SK-N-SH (cell line): ENCODE measurements at regions not wholly inside any gene's neighbourhood (a gene's known extent, or its start where the extent isn't known, plus 50 kb on each side); places are given as distances from the start of the nearest gene placed in this dataset.
A peak's percentile ranks its signal among the peaks of the same experiment; 100 is the strongest.

ENCODE experiments used
- CTCF ChIA-PET: fragments of 300-600, 350-600 bp; formaldehyde crosslinking; extraction: SDS; loops from one replicate; lab custom pipeline; 2021; lab: Yijun Ruan, JAX
- POLR2A ChIA-PET: fragments of 350-600 bp; sonication (Branson Sonifier 250); formaldehyde crosslinking; extraction: SDS; loops from one replicate; lab custom pipeline; 2020; ENCODE audit warnings: antibody characterized with exemption, inconsistent platforms; lab: Yijun Ruan, JAX
- DNase-seq: peaks from one replicate; pipeline ENCODE4 v3.0.0; 2012
- H2AFZ ChIP-seq: fragments of 200-600 bp; sonication (generic); 2 replicates; pipeline ENCODE4 v1.8.1; 2016; ENCODE audit warnings: antibody characterized with exemption, mild to moderate bottlenecking, low read depth
- H3F3A ChIP-seq: fragments of 200-600 bp; sonication (generic); replicated peaks from 2 replicates; pipeline ENCODE3; 2016; ENCODE audit warnings: antibody characterized with exemption, mild to moderate bottlenecking; ENCODE audit not compliant: insufficient read depth
- H3K27ac ChIP-seq, 2 experiments: fragments of 200-500 bp in 1 of 2; fragments of 200-600 bp in 1 of 2; sonication (Bioruptor generic) in 1 of 2; sonication (generic), shearing (Covaris generic) in 1 of 2; 2 replicates each; pipeline versions ENCODE4 v1.5.1 to v1.6.1; 2014 to 2016; ENCODE audit warnings: low read depth in 2 of 2, inconsistent platforms in 1 of 2, low read length in 1 of 2, mild to moderate bottlenecking in 1 of 2, mixed read lengths in 1 of 2
- H3K27me3 ChIP-seq: fragments of 200-600 bp; sonication (generic), shearing (Covaris generic); 2 replicates; pipeline ENCODE4 v1.6.1; 2016; ENCODE audit warnings: mixed run types; ENCODE audit not compliant: insufficient read depth
- H3K36me3 ChIP-seq, 2 experiments: fragments of 200-500 bp in 1 of 2; fragments of 200-600 bp in 1 of 2; sonication (Bioruptor generic) in 1 of 2; sonication (generic) in 1 of 2; replicated peaks in 1 of 2; 2 replicates each; pipeline versions ENCODE3 to v1.5.1; 2014 to 2016; ENCODE audit warnings: low read length in 1 of 2, mild to moderate bottlenecking in 1 of 2; ENCODE audit not compliant: insufficient read depth in 2 of 2, control insufficient read depth in 1 of 2
- H3K4me1 ChIP-seq, 2 experiments: fragments of 200-500 bp in 1 of 2; fragments of 200-600 bp in 1 of 2; sonication (Bioruptor generic) in 1 of 2; sonication (generic), shearing (Covaris generic) in 1 of 2; 2 replicates each; pipeline versions ENCODE4 v1.5.1 to v1.6.1; 2014 to 2016; ENCODE audit warnings: low read depth in 1 of 2, low read length in 1 of 2, mixed run types in 1 of 2; ENCODE audit not compliant: insufficient read depth in 2 of 2, control insufficient read depth in 1 of 2
- H3K4me2 ChIP-seq: fragments of 200-600 bp; sonication (generic), shearing (Covaris generic); 2 replicates; pipeline ENCODE4 v1.6.1; 2017; ENCODE audit warnings: mixed run types
- H3K4me3 ChIP-seq, 2 experiments: fragments of 200-500 bp in 1 of 2; fragments of 200-600 bp in 1 of 2; sonication (Bioruptor generic) in 1 of 2; sonication (generic), shearing (Covaris generic) in 1 of 2; 2 replicates each; pipeline versions ENCODE4 v1.5.1 to v1.8.1; 2014 to 2016; ENCODE audit warnings: low read depth in 2 of 2, inconsistent platforms in 1 of 2, low read length in 1 of 2, mild to moderate bottlenecking in 1 of 2, mixed read lengths in 1 of 2, moderate library complexity in 1 of 2
- H3K79me2 ChIP-seq: fragments of 200-600 bp; sonication (generic); 2 replicates; pipeline ENCODE4 v1.8.1; 2017; ENCODE audit warnings: mild to moderate bottlenecking; ENCODE audit not compliant: insufficient read depth
- H3K9ac ChIP-seq: fragments of 200-600 bp; sonication (generic); 2 replicates; pipeline ENCODE4 v1.6.1; 2017; ENCODE audit warnings: mixed run types
- H3K9me2 ChIP-seq: fragments of 200-600 bp; sonication (generic); 2 replicates; pipeline ENCODE4 v1.6.1; 2017; ENCODE audit warnings: mixed run types
- H3K9me3 ChIP-seq: fragments of 200-600 bp; sonication (generic); 2 replicates; pipeline ENCODE4 v1.6.1; 2017; ENCODE audit warnings: mixed run types, mild to moderate bottlenecking, moderate library complexity
- H4K20me1 ChIP-seq: fragments of 200-600 bp; sonication (generic); 2 replicates; pipeline ENCODE4 v1.6.1; 2017; ENCODE audit warnings: mild to moderate bottlenecking, mixed run types; ENCODE audit not compliant: insufficient read depth
- CHD2 ChIP-seq: fragments of 150-350 bp; IDR thresholded peaks from 2 replicates; pipeline ENCODE4 v1.6.1; 2018; ENCODE audit warnings: low read length; ENCODE audit not compliant: partially characterized antibody
- EZH2phosphoT487 ChIP-seq: fragments of 200-600 bp; sonication (generic); IDR thresholded peaks from 2 replicates; pipeline ENCODE4 v1.6.1; 2017; ENCODE audit warnings: low read depth, mixed run types, mild to moderate bottlenecking, antibody characterized with exemption, moderate library complexity, borderline replicate concordance
- FOSL2 ChIP-seq: IDR thresholded peaks from 2 replicates; pipeline ENCODE4 v1.4.0; 2012; ENCODE audit warnings: low read depth, mild to moderate bottlenecking, moderate library complexity, borderline replicate concordance
- FOXJ3 ChIP-seq: sonication (generic); formaldehyde crosslinking; IDR thresholded peaks from 2 replicates; pipeline ENCODE4 v1.5.1; 2020; ENCODE audit warnings: mild to moderate bottlenecking, missing genetic modification reagents
- GATA2 ChIP-seq: sonication (generic); formaldehyde crosslinking; IDR thresholded peaks from 2 replicates; pipeline ENCODE4 v1.5.0; 2020; ENCODE audit warnings: mild to moderate bottlenecking, missing genetic modification reagents
- JUND ChIP-seq: IDR thresholded peaks from 2 replicates; pipeline ENCODE4 v1.4.0; 2012
- MEF2A ChIP-seq: IDR thresholded peaks from 2 replicates; pipeline ENCODE4 v1.4.0; 2012; ENCODE audit warnings: low read depth, borderline replicate concordance
- PBX3 ChIP-seq: IDR thresholded peaks from 2 replicates; pipeline ENCODE4; 2012
- RCOR1 ChIP-seq: fragments of 150-350 bp; IDR thresholded peaks from 2 replicates; pipeline ENCODE4 v1.6.1; 2017; ENCODE audit warnings: antibody characterized with exemption, low read length
- REST ChIP-seq: IDR thresholded peaks from 2 replicates; pipeline ENCODE4 v1.6.1; 2012; ENCODE audit warnings: mild to moderate bottlenecking, low read depth, low read length, moderate library complexity
- TAF1 ChIP-seq: IDR thresholded peaks from 2 replicates; pipeline ENCODE4 v1.6.1; 2012; ENCODE audit warnings: low read depth, mild to moderate bottlenecking, low read length, moderate library complexity, borderline replicate concordance
- WGBS: methylation state at CpG from one replicate; pipeline ENCODE4 v1.1.6; 2017; ENCODE audit warnings: low lambda C conversion rate; 5-methylcytosine and 5-hydroxymethylcytosine counted together
- TF ChIP-seq, protein P1 (sequence below): fragments of 150-350 bp; IDR thresholded peaks from 2 replicates; pipeline ENCODE4 v1.6.1; 2017; ENCODE audit warnings: antibody characterized with exemption, low read length, low read depth, borderline replicate concordance
- TF ChIP-seq, protein P2 (sequence below): fragments of 200-600 bp; sonication (generic); IDR thresholded peaks from 2 replicates; pipeline ENCODE4 v1.6.1; 2017; ENCODE audit warnings: antibody characterized with exemption, mild to moderate bottlenecking, moderate library complexity
- TF ChIP-seq, protein P3 (sequence below): fragments of 150-350 bp; IDR thresholded peaks from 2 replicates; pipeline ENCODE4 v1.6.1; 2016; ENCODE audit warnings: mild to moderate bottlenecking, low read depth, low read length
- TF ChIP-seq, protein P4 (sequence below): IDR thresholded peaks from 2 replicates; pipeline ENCODE4 v1.4.0; 2012; ENCODE audit warnings: low read depth, borderline replicate concordance

GRCh38 chr1:100795646-100795985 lies 76.1 kb downstream of the VCAM1 start (continued):
- TF ChIP-seq, protein P1, sequence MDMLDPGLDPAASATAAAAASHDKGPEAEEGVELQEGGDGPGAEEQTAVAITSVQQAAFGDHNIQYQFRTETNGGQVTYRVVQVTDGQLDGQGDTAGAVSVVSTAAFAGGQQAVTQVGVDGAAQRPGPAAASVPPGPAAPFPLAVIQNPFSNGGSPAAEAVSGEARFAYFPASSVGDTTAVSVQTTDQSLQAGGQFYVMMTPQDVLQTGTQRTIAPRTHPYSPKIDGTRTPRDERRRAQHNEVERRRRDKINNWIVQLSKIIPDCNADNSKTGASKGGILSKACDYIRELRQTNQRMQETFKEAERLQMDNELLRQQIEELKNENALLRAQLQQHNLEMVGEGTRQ: no peak

DNA sequence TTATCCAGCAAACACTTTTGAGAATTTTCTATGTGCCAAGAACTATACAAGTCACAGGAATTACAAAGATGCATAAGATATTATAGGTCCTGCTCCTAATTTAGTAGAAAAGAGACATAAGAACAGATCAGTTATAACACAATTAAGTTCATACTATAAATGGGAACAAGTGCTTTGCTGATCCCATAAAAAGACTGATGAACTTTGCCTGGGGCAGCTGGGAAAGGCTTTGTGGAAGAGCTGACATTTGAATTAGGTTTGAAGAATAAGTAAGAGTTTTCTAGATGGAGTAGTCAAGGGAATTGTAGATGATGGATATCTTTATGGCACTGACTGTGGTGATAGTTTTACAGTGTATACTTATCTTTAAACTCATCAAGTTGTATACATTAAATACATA lies 76.5 kb downstream of the VCAM1 start:
- CTCF ChIA-PET: no interaction called here
- TF ChIP-seq, protein P2, sequence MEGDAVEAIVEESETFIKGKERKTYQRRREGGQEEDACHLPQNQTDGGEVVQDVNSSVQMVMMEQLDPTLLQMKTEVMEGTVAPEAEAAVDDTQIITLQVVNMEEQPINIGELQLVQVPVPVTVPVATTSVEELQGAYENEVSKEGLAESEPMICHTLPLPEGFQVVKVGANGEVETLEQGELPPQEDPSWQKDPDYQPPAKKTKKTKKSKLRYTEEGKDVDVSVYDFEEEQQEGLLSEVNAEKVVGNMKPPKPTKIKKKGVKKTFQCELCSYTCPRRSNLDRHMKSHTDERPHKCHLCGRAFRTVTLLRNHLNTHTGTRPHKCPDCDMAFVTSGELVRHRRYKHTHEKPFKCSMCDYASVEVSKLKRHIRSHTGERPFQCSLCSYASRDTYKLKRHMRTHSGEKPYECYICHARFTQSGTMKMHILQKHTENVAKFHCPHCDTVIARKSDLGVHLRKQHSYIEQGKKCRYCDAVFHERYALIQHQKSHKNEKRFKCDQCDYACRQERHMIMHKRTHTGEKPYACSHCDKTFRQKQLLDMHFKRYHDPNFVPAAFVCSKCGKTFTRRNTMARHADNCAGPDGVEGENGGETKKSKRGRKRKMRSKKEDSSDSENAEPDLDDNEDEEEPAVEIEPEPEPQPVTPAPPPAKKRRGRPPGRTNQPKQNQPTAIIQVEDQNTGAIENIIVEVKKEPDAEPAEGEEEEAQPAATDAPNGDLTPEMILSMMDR: no peak
- TF ChIP-seq, protein P3, sequence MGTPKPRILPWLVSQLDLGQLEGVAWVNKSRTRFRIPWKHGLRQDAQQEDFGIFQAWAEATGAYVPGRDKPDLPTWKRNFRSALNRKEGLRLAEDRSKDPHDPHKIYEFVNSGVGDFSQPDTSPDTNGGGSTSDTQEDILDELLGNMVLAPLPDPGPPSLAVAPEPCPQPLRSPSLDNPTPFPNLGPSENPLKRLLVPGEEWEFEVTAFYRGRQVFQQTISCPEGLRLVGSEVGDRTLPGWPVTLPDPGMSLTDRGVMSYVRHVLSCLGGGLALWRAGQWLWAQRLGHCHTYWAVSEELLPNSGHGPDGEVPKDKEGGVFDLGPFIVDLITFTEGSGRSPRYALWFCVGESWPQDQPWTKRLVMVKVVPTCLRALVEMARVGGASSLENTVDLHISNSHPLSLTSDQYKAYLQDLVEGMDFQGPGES: no peak
- TF ChIP-seq, protein P4, sequence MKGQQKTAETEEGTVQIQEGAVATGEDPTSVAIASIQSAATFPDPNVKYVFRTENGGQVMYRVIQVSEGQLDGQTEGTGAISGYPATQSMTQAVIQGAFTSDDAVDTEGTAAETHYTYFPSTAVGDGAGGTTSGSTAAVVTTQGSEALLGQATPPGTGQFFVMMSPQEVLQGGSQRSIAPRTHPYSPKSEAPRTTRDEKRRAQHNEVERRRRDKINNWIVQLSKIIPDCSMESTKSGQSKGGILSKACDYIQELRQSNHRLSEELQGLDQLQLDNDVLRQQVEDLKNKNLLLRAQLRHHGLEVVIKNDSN: no peak
- TF ChIP-seq MEF2A: no peak
- no peak for TF ChIP-seq FOSL2
- no peak for TF ChIP-seq JUND
- no peak for TF ChIP-seq PBX3
- no peak for TF ChIP-seq RCOR1
- TF ChIP-seq, all 33 proteins: peak for 0
- no peaks in the 10 kb centered on the region for H3F3A ChIP-seq
- H3K4me1 ChIP-seq: no peaks in the 10 kb centered on the region
- H3K4me2 ChIP-seq: no peak overlapping the region
- H3K27me3 ChIP-seq: no peaks in the 10 kb centered on the region
- H2AFZ ChIP-seq: no peak overlapping the region
- no peak for DNase-seq
- H3K9ac ChIP-seq: no peak overlapping the region
- no peaks in the 10 kb centered on the region for H3K79me2 ChIP-seq
- POLR2A ChIA-PET: interaction anchor here (0.6 kb wide), 1 partner anchor 300 kb away, joined by 4 read pairs; no protein-coding TSS in a partner anchor
- H3K36me3 ChIP-seq: no peaks in the 10 kb centered on the region
- H3K9me2 ChIP-seq: no peaks in the 10 kb centered on the region
- H3K27ac ChIP-seq: no peak overlapping the region
- H3K4me3 ChIP-seq: no peak overlapping the region
- H3K9me3 ChIP-seq: no peaks in the 10 kb centered on the region
- no peaks in the 10 kb centered on the region for H4K20me1 ChIP-seq

GRCh38 chr1:100799548-100799947 lies 80.0 kb downstream of the VCAM1 start:
- no peak overlapping the region for H3K9ac ChIP-seq
- H3F3A ChIP-seq: no peaks in the 10 kb centered on the region
- H3K4me1 ChIP-seq: no peaks in the 10 kb centered on the region
- H3K4me3 ChIP-seq: no peak overlapping the region
- ChIA-PET POLR2A (no interaction called here), CTCF (no interaction called here)
- no peak overlapping the region for H3K27ac ChIP-seq
- no peaks in the 10 kb centered on the region for H3K36me3 ChIP-seq
- WGBS: 56% methylated on average over 2 of the region's 2 CpGs
- no peak for DNase-seq
- H4K20me1 ChIP-seq: no peaks in the 10 kb centered on the region
- no peaks in the 10 kb centered on the region for H3K9me3 ChIP-seq
- no peaks in the 10 kb centered on the region for H3K27me3 ChIP-seq
- no peak overlapping the region for H3K4me2 ChIP-seq
- no peaks in the 10 kb centered on the region for H3K9me2 ChIP-seq
- H2AFZ ChIP-seq: no peak overlapping the region
- no peaks in the 10 kb centered on the region for H3K79me2 ChIP-seq
- TF ChIP-seq CHD2 (no peak), PBX3 (peak; percentile 43; the same call in 1 of the 2 replicates), REST (no peak), RCOR1 (no peak), GATA2 (CRISPR knock-in tag) (no peak), EZH2phosphoT487 (no peak), FOXJ3 (CRISPR knock-in tag) (no peak), TAF1 (no peak)
